Calu3 (cell line): ENCODE measurements at regions not wholly inside any gene's neighbourhood (a gene's known extent, or its start where the extent isn't known, plus 50 kb on each side); places are given as distances from the start of the nearest gene placed in this dataset.

Source experiments
- BruUV-seq: library from RNA; stranded (reverse); fragments of 400-500 nt; replicated peaks from 2 replicates; lab custom pipeline; 2021; lab: Mats Ljungman, UMichigan
- CTCF ChIA-PET: fragments of 300-600 bp; sonication (Branson Sonifier 250); formaldehyde crosslinking; loops from one replicate; lab custom pipeline; 2022; ENCODE audit warnings: antibody characterized with exemption; lab: Charles Lee
- DNase-seq: peaks from one replicate; pipeline ENCODE4 v3.0.0; 2022
- H3K27ac Mint-ChIP-seq: one replicate; pipeline ENCODE4 v1.8.0; 2022; ENCODE audit warnings: mixed read lengths; ENCODE audit not compliant: unreplicated experiment
- H3K27me3 Mint-ChIP-seq: one replicate; pipeline ENCODE4 v1.8.0; 2022; ENCODE audit warnings: mixed read lengths; ENCODE audit not compliant: unreplicated experiment
- H3K36me3 Mint-ChIP-seq: one replicate; pipeline ENCODE4 v1.8.0; 2022; ENCODE audit warnings: mild to moderate bottlenecking, moderate library complexity, mixed read lengths; ENCODE audit not compliant: insufficient read depth, unreplicated experiment
- H3K4me1 Mint-ChIP-seq: one replicate; pipeline ENCODE4 v1.8.0; 2022; ENCODE audit warnings: mild to moderate bottlenecking, low read depth, mixed read lengths; ENCODE audit not compliant: unreplicated experiment
- H3K4me3 Mint-ChIP-seq: one replicate; pipeline ENCODE4 v1.8.0; 2022; ENCODE audit warnings: mild to moderate bottlenecking, low read depth, moderate library complexity, mixed read lengths; ENCODE audit not compliant: unreplicated experiment
- H3K9me3 Mint-ChIP-seq: one replicate; pipeline ENCODE4 v1.8.0; 2022; ENCODE audit warnings: low read depth, mixed read lengths; ENCODE audit not compliant: unreplicated experiment
- intact Hi-C: fragments of 100-400 bp; cut with micrococcal nuclease; formaldehyde crosslinking; loops from one replicate; pipeline ENCODE4 v1.10.0; 2022; ENCODE audit not compliant: unreplicated experiment
- TF ChIP-seq, protein P1 (sequence below): fragments of 200-600 bp; IDR thresholded peaks from one replicate; pipeline ENCODE4 v1.8.0; 2022; ENCODE audit warnings: antibody characterized with exemption; ENCODE audit not compliant: unreplicated experiment

DNA sequence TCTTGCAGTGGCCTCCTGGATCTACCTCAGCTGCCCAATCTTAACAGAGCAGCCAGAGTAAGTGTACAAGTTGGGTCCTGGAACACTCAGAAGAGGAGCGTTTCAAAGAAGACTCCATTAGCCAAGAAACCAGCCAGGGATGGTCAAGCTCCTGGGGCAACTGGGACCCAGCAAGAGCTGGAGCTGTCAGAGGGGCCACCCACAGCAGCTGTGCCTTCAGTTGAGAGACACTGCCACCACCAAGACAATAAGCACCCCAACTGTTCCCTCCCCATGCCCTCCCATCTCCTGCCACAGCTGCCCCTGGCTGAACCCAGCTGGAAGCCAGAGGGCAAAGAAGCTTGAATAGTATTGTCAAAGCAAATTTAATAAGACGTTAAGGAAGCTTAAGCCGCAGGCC is 110.6 kb upstream of the TLE3 start:
- H3K9me3 Mint-ChIP-seq, result peaks cover 3% of the 10 kb centered on the region
- CTCF ChIA-PET, result no interaction called here

DNA sequence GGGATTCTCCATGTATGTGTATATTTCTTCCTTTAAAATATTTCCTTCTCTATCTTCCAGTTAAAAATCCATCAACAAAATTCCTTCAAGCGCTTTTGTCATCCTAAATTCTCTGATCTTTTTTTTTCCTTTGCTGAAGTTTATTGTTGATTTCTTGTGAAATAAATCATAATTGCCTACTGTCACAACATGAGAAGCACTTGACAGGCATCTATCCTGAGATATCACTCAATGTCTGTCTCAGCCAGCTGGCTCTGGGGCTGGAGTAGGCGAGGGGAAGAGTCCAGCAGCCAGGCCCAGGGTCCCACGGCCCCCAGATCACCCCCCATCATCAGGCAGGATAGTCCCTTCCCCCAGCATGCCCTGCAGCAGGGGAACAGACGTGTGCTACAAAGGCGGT is 109.0 kb upstream of the TLE3 start:
- CTCF ChIA-PET, result no interaction called here
- no peaks in the 10 kb centered on the region for H3K36me3 Mint-ChIP-seq
- no peaks in the 10 kb centered on the region for H3K4me1 Mint-ChIP-seq
- H3K27ac Mint-ChIP-seq, result no peak overlapping the region
- intact Hi-C loops, result no loop called here
- no peak overlapping the region for H3K4me3 Mint-ChIP-seq
- TF ChIP-seq, protein P1, sequence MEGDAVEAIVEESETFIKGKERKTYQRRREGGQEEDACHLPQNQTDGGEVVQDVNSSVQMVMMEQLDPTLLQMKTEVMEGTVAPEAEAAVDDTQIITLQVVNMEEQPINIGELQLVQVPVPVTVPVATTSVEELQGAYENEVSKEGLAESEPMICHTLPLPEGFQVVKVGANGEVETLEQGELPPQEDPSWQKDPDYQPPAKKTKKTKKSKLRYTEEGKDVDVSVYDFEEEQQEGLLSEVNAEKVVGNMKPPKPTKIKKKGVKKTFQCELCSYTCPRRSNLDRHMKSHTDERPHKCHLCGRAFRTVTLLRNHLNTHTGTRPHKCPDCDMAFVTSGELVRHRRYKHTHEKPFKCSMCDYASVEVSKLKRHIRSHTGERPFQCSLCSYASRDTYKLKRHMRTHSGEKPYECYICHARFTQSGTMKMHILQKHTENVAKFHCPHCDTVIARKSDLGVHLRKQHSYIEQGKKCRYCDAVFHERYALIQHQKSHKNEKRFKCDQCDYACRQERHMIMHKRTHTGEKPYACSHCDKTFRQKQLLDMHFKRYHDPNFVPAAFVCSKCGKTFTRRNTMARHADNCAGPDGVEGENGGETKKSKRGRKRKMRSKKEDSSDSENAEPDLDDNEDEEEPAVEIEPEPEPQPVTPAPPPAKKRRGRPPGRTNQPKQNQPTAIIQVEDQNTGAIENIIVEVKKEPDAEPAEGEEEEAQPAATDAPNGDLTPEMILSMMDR, result no peak
- BruUV-seq, result no TSS peak
- DNase-seq, result no peak
- peaks cover 100% of the 10 kb centered on the region for H3K27me3 Mint-ChIP-seq
- H3K9me3 Mint-ChIP-seq, result peaks cover 3% of the 10 kb centered on the region

More for the DNA sequence above, 110.6 kb upstream of the TLE3 start:
- H3K27ac Mint-ChIP-seq, result no peak overlapping the region
- H3K4me3 Mint-ChIP-seq, result no peak overlapping the region
- no TSS peak for BruUV-seq
- no peak for DNase-seq
- peaks cover 100% of the 10 kb centered on the region for H3K27me3 Mint-ChIP-seq
- H3K36me3 Mint-ChIP-seq, result no peaks in the 10 kb centered on the region
- TF ChIP-seq, protein P1, result no peak
- no peaks in the 10 kb centered on the region for H3K4me1 Mint-ChIP-seq
- intact Hi-C loops, result no loop called here

DNA sequence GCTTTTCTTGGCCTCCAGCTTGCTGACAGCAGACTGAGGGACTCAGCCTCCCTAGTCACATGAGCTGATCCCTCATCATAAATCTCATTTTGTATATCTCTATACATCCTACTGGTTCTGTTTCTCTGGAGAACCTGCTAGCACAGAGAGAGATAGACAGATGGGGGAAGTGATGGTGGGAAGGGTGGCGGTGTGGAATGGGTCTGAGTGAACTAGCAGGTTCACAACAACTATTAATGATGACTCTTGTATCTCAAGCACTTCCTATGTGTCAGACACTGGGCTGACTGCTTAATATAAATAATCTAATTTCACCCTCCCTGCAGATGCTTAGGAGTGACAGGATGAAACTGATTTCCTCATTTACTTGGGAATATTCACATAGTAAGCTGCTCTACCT is 106.9 kb upstream of the TLE3 start:
- CTCF ChIA-PET, result no interaction called here
- H3K27me3 Mint-ChIP-seq, result peaks cover 80% of the 10 kb centered on the region

DNA sequence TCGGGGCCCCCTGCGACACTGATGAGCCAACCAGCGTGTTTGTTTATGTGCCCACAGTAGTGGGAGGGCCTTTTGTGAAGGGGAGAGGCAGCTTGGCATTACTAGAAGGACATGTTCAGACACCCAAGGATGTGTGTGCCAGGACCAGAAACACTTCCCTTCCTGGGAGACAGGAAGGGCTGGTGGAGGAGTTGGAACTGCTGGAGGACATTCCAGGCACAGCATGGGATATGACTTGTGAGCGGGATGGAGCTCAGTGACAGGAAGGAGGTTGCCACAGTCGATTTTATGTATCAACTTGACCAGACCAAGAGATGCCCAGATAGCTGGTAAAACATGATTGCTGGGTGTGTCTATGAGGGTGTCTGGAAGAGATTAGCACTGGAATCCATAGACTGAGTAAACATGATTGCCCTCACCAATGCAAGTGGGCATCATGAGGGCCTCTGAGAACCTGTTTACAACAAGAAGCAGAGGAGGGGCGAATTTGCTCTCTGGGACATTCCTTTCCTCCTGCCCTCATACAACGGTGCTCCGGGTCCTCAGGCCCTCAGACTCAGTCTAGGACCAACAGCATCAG is 106.4 kb upstream of the TLE3 start:
- DNase-seq, result no peak
- Mint-ChIP-seq H3K4me1 (no peaks in the 10 kb centered on the region), H3K9me3 (no peaks in the 10 kb centered on the region), H3K4me3 (no peak overlapping the region), H3K27me3 (peaks cover 74% of the 10 kb centered on the region), H3K27ac (no peak overlapping the region), H3K36me3 (no peaks in the 10 kb centered on the region)
- TF ChIP-seq, protein P1, result no peak
- BruUV-seq, result no TSS peak
- CTCF ChIA-PET, result no interaction called here
- intact Hi-C loops, result no loop called here

More for the DNA sequence above, 106.9 kb upstream of the TLE3 start:
- Mint-ChIP-seq H3K9me3 (no peaks in the 10 kb centered on the region), H3K36me3 (no peaks in the 10 kb centered on the region), H3K4me3 (no peak overlapping the region), H3K4me1 (no peaks in the 10 kb centered on the region), H3K27ac (no peak overlapping the region)
- TF ChIP-seq, protein P1, result no peak
- DNase-seq, result no peak
- intact Hi-C loops, result no loop called here
- BruUV-seq, result no TSS peak
